Esophagus squamous epithelium (tissue), 4 donors: ENCODE measurements at regions not wholly inside any gene's neighbourhood (a gene's known extent, or its start where the extent isn't known, plus 50 kb on each side); places are given as distances from the start of the nearest gene placed in this dataset.

Experiments used
- POLR2A ChIP-seq, 4 donors: fragments of 450-650 bp; IDR thresholded peaks; one replicate each; pipeline ENCODE4 v1.6.1; 2017; ENCODE audit warnings: antibody characterized with exemption in 4 of 4, mild to moderate bottlenecking in 4 of 4, moderate library complexity in 3 of 4
- TF ChIP-seq, protein P1 (sequence below), 6 experiments: fragments of 450-650 bp in 4 of 6; fragments of 200-600 bp in 2 of 6; sonication (generic) in 2 of 6; IDR thresholded peaks; one replicate each; pipeline ENCODE4 v1.5.1; 2016 to 2019; ENCODE audit warnings: antibody characterized with exemption in 6 of 6, mild to moderate bottlenecking in 4 of 6, moderate library complexity in 4 of 6

DNA sequence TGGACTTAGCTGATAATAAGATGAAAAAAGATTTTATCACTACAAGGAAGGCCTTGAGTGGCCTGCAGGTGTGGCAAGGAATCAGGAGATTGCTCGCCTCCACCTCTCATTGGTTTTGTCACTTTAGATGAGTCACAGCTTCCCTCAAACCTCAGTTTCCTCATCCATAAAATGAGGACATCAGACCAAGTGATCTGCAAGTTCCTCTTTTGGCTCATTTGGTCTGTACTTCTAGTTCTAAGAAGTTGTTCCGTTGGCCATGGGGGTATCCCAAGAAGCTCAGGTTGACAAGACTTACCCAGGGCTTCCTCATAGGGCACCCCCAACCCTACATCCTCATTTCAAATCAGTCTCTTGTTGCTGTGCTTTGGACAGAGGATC lies 254.1 kb downstream of the UACA start:
- TF ChIP-seq, protein P1, sequence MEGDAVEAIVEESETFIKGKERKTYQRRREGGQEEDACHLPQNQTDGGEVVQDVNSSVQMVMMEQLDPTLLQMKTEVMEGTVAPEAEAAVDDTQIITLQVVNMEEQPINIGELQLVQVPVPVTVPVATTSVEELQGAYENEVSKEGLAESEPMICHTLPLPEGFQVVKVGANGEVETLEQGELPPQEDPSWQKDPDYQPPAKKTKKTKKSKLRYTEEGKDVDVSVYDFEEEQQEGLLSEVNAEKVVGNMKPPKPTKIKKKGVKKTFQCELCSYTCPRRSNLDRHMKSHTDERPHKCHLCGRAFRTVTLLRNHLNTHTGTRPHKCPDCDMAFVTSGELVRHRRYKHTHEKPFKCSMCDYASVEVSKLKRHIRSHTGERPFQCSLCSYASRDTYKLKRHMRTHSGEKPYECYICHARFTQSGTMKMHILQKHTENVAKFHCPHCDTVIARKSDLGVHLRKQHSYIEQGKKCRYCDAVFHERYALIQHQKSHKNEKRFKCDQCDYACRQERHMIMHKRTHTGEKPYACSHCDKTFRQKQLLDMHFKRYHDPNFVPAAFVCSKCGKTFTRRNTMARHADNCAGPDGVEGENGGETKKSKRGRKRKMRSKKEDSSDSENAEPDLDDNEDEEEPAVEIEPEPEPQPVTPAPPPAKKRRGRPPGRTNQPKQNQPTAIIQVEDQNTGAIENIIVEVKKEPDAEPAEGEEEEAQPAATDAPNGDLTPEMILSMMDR (IDR thresholded peaks at IDR 0.05), result no peak
- no peak for TF ChIP-seq POLR2A (IDR thresholded peaks at IDR 0.05)
